Upper lobe of left lung (tissue), 6 donors: ENCODE measurements at regions not wholly inside any gene's neighbourhood (a gene's known extent, or its start where the extent isn't known, plus 50 kb on each side); places are given as distances from the start of the nearest gene placed in this dataset.

Experiments
- ATAC-seq, 2 donors: fragments of 200-7000 bp; cut with Tn5 transposase; one replicate each; pipeline ENCODE4 v1.9.1; 2022; ENCODE audit warnings: mild to moderate bottlenecking in 2 of 2, moderate library complexity in 2 of 2; ENCODE audit not compliant: low FRiP score in 2 of 2
- DNase-seq, 2 donors: peaks; one replicate each; pipeline ENCODE4 v3.0.0-alpha.2; 2019 to 2020
- H3K27ac ChIP-seq, 4 donors: fragments of 200-600 bp; sonication (generic); one replicate each; pipeline ENCODE4 v1.5.1; 2016 to 2019
- H3K27me3 ChIP-seq, 4 donors: fragments of 200-600 bp; sonication (generic); one replicate each; pipeline ENCODE4 v1.5.1; 2017 to 2019
- H3K36me3 ChIP-seq, 4 donors: fragments of 200-600 bp; sonication (generic); one replicate each; pipeline ENCODE4 v1.5.1; 2016 to 2019
- H3K4me1 ChIP-seq, 4 donors: fragments of 200-600 bp; sonication (generic); one replicate each; pipeline ENCODE4 v1.5.1; 2018 to 2019
- H3K4me3 ChIP-seq, 4 donors: fragments of 200-600 bp; sonication (generic); one replicate each; pipeline ENCODE4 v1.5.1; 2017 to 2019; ENCODE audit warnings: mild to moderate bottlenecking in 2 of 4, moderate library complexity in 1 of 4
- H3K9me3 ChIP-seq, 4 donors: fragments of 200-600 bp; sonication (generic); one replicate each; pipeline ENCODE4 v1.5.1; 2018 to 2019
- CTCF ChIP-seq, 6 experiments: fragments of 450-650 bp in 4 of 6; fragments of 200-600 bp in 2 of 6; sonication (generic) in 2 of 6; IDR thresholded peaks; one replicate each; pipeline ENCODE4 v1.5.1; 2016 to 2019; ENCODE audit warnings: antibody characterized with exemption in 6 of 6
- EP300 ChIP-seq, 4 donors: sonication (generic); formaldehyde crosslinking; IDR thresholded peaks; one replicate each; pipeline ENCODE4 v1.5.1; 2017; ENCODE audit warnings: antibody characterized with exemption in 4 of 4, control low read depth in 2 of 4
- POLR2A ChIP-seq, 4 donors: fragments of 450-650 bp; IDR thresholded peaks; one replicate each; pipeline ENCODE4 v1.5.1; 2016 to 2017; ENCODE audit warnings: antibody characterized with exemption in 4 of 4, mild to moderate bottlenecking in 2 of 4
- POLR2AphosphoS5 ChIP-seq, 2 donors: sonication (generic); formaldehyde crosslinking; IDR thresholded peaks; one replicate each; pipeline ENCODE4 v1.5.1; 2017; ENCODE audit warnings: antibody characterized with exemption in 2 of 2
- WGBS, 2 donors: methylation state at CpG; one replicate each; pipeline ENCODE4 v1.1.5; 2017 to 2018; 5-methylcytosine and 5-hydroxymethylcytosine counted together
- donor health status: DM: no; HTN: no; CAD: no; lungs with moderate emphysema.
- donor health status: DM: no; HTN: yes; CAD: no; lungs with severe emphysema.

- ATAC-seq = no peak
- Histone ChIP-seq H3K36me3 (no peaks in the 10 kb centered on the region), H3K27ac (no peak overlapping the region), H3K4me1 (no peaks in the 10 kb centered on the region), H3K27me3 (no peaks in the 10 kb centered on the region), H3K4me3 (no peak overlapping the region), H3K9me3 (no peaks in the 10 kb centered on the region)
- no peak for TF ChIP-seq POLR2AphosphoS5 (IDR thresholded peaks at IDR 0.05)
- no peak for TF ChIP-seq EP300 (IDR thresholded peaks at IDR 0.05)
- TF ChIP-seq CTCF (IDR thresholded peaks at IDR 0.05) = no peak
- TF ChIP-seq POLR2A (IDR thresholded peaks at IDR 0.05) = no peak
- no peak for DNase-seq
- WGBS, 2 donors = 75 to 76% methylated on average over 5 of the region's 5 CpGs
These were observed 56.3 kb downstream of the SLC24A2 start for GRCh38 chr9:19732441-19732951.

- Histone ChIP-seq H3K27ac (no peak overlapping the region), H3K36me3 (no peaks in the 10 kb centered on the region), H3K27me3 (no peaks in the 10 kb centered on the region), H3K9me3 (no peaks in the 10 kb centered on the region), H3K4me1 (no peaks in the 10 kb centered on the region), H3K4me3 (no peak overlapping the region)
- WGBS, 2 donors = 82 to 86% methylated on average over 5 of the region's 5 CpGs
- TF ChIP-seq CTCF (IDR thresholded peaks at IDR 0.05) (no peak), POLR2AphosphoS5 (IDR thresholded peaks at IDR 0.05) (no peak), POLR2A (IDR thresholded peaks at IDR 0.05) (no peak), EP300 (IDR thresholded peaks at IDR 0.05) (no peak)
- ATAC-seq (no peak), DNase-seq (no peak)
These were observed 60.7 kb downstream of the SLC24A2 start for GRCh38 chr9:19728101-19728500.

- H3K4me3 ChIP-seq = no peak overlapping the region
- H3K27ac ChIP-seq = no peak overlapping the region
- WGBS, 2 donors = 79 to 88% methylated on average over 5 of the region's 5 CpGs
- H3K27me3 ChIP-seq = no peaks in the 10 kb centered on the region
- no peaks in the 10 kb centered on the region for H3K4me1 ChIP-seq
- DNase-seq (no peak), ATAC-seq (no peak)
- H3K36me3 ChIP-seq = no peaks in the 10 kb centered on the region
- TF ChIP-seq POLR2A (IDR thresholded peaks at IDR 0.05) (no peak), POLR2AphosphoS5 (IDR thresholded peaks at IDR 0.05) (no peak), CTCF (IDR thresholded peaks at IDR 0.05) (no peak), EP300 (IDR thresholded peaks at IDR 0.05) (no peak)
- H3K9me3 ChIP-seq = no peaks in the 10 kb centered on the region
These were observed 62.9 kb downstream of the SLC24A2 start for GRCh38 chr9:19725970-19726369.

- no peaks in the 10 kb centered on the region for H3K4me1 ChIP-seq
- TF ChIP-seq EP300 (IDR thresholded peaks at IDR 0.05) (no peak), POLR2A (IDR thresholded peaks at IDR 0.05) (no peak), POLR2AphosphoS5 (IDR thresholded peaks at IDR 0.05) (no peak), CTCF (IDR thresholded peaks at IDR 0.05) (no peak)
- no peak overlapping the region for H3K27ac ChIP-seq
- no peaks in the 10 kb centered on the region for H3K36me3 ChIP-seq
- 8 to 22% methylated on average over 3 of the region's 3 CpGs for WGBS, 2 donors
- no peak for DNase-seq
- no peak overlapping the region for H3K4me3 ChIP-seq
- H3K9me3 ChIP-seq = no peaks in the 10 kb centered on the region
- H3K27me3 ChIP-seq = no peaks in the 10 kb centered on the region
- ATAC-seq = no peak
These were observed 68.5 kb downstream of the SLC24A2 start for GRCh38 chr9:19720377-19720776.

GRCh38 chr9:19703702-19704101 lies 85.1 kb downstream of the SLC24A2 start:
- ATAC-seq (no peak), DNase-seq (no peak)
- Histone ChIP-seq H3K4me1 (no peaks in the 10 kb centered on the region), H3K4me3 (no peak overlapping the region), H3K36me3 (no peaks in the 10 kb centered on the region), H3K27ac (no peak overlapping the region), H3K9me3 (no peaks in the 10 kb centered on the region), H3K27me3 (no peaks in the 10 kb centered on the region)
- TF ChIP-seq POLR2AphosphoS5 (IDR thresholded peaks at IDR 0.05) (no peak), CTCF (IDR thresholded peaks at IDR 0.05) (no peak), POLR2A (IDR thresholded peaks at IDR 0.05) (no peak)
